ENCODE measurements at regions not wholly inside any gene's neighbourhood (a gene's known extent, or its start where the extent isn't known, plus 50 kb on each side); places are given as distances from the start of the nearest gene placed in this dataset.

DNA sequence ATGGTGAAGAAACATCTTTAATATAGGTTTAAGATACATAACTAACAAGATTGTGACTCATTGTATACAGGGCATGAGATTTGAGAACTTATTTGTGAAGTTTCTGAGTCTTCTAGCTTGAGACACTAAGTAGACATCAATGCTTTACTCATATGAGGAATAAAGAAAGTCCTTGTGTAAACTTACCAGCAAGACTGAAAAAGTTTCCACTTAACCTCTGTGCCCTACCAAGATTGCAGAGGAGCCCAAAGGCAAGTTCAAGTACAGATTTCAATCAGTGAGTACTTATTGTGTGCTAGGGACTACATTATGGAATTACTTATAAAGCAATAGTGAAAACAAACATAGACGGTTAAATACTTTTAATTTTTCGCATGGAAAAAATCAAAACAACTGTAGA lies 1041.2 kb upstream of the CELF4 start (continued):
- TF ChIP-seq, protein P1, sequence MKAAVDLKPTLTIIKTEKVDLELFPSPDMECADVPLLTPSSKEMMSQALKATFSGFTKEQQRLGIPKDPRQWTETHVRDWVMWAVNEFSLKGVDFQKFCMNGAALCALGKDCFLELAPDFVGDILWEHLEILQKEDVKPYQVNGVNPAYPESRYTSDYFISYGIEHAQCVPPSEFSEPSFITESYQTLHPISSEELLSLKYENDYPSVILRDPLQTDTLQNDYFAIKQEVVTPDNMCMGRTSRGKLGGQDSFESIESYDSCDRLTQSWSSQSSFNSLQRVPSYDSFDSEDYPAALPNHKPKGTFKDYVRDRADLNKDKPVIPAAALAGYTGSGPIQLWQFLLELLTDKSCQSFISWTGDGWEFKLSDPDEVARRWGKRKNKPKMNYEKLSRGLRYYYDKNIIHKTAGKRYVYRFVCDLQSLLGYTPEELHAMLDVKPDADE (IDR thresholded peaks at IDR 0.05): no peak
- no peak for TF ChIP-seq ZNF331 (CRISPR knock-in tag; IDR thresholded peaks at IDR 0.05; ENCODE audit: low read depth)

DNA sequence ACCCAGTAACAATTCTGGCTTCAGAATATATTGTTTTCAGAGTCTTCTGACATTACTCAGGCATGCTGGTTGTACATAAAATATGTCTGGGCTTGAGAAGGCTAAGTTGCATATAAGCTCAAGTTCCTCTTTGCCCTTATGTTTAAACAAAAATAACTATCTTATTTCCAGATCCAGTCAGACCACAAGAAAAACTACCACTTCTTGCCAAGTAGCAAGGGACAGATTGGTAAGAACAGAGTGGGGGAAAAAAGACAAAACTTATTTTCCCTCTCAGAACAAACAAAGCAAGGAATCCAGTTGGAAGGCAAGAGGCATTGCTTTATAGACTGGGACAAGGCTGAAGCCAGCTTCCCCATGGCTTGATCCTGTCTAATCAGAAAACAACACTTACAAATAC lies 1036.7 kb upstream of the CELF4 start:
- H4K20me1 ChIP-seq (replicated peaks; ENCODE audit: insufficient read depth): no peaks in the 10 kb centered on the region

DNA sequence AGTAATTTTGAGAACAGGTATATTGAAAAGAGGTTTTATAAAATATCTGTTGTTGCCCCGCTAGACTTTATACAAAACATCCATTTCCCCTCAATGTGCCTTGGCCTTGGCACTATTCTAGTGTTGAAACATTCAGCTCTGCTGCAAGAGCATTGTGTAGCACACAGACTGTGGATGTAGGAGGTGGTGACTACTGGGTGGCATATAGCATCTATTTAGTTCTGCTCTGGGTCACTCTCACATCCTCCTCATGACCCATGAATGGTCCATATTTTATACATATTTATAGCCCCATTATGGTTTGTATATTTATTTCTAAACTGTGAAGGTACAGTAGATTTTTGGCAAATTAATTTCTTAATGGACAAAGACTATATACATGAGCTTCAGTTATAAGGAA lies 1022.0 kb upstream of the CELF4 start:
- ATAC-seq (no peak), DNase-seq (ENCODE audit: low spot score) (no peak)
- Mint-ChIP-seq H3K36me3 (ENCODE audit: low read depth) (no peaks in the 10 kb centered on the region), H3K9me3 (no peaks in the 10 kb centered on the region), H3K27ac (no peak overlapping the region), H3K27me3 (ENCODE audit: insufficient read depth, low read depth, poor library complexity) (no peaks in the 10 kb centered on the region), H3K4me3 (no peak overlapping the region), H3K4me1 (no peaks in the 10 kb centered on the region)
- TF ChIP-seq EZH2phosphoT487 (IDR thresholded peaks at IDR 0.05; ENCODE audit: unreplicated experiment): no peak
- no peak for TF ChIP-seq ZNF331 (CRISPR knock-in tag; IDR thresholded peaks at IDR 0.05; ENCODE audit: low read depth)
- TF ChIP-seq, protein P2, sequence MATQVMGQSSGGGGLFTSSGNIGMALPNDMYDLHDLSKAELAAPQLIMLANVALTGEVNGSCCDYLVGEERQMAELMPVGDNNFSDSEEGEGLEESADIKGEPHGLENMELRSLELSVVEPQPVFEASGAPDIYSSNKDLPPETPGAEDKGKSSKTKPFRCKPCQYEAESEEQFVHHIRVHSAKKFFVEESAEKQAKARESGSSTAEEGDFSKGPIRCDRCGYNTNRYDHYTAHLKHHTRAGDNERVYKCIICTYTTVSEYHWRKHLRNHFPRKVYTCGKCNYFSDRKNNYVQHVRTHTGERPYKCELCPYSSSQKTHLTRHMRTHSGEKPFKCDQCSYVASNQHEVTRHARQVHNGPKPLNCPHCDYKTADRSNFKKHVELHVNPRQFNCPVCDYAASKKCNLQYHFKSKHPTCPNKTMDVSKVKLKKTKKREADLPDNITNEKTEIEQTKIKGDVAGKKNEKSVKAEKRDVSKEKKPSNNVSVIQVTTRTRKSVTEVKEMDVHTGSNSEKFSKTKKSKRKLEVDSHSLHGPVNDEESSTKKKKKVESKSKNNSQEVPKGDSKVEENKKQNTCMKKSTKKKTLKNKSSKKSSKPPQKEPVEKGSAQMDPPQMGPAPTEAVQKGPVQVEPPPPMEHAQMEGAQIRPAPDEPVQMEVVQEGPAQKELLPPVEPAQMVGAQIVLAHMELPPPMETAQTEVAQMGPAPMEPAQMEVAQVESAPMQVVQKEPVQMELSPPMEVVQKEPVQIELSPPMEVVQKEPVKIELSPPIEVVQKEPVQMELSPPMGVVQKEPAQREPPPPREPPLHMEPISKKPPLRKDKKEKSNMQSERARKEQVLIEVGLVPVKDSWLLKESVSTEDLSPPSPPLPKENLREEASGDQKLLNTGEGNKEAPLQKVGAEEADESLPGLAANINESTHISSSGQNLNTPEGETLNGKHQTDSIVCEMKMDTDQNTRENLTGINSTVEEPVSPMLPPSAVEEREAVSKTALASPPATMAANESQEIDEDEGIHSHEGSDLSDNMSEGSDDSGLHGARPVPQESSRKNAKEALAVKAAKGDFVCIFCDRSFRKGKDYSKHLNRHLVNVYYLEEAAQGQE (IDR thresholded peaks at IDR 0.05; ENCODE audit: unreplicated experiment): no peak
- no peak for TF ChIP-seq JUNB (IDR thresholded peaks at IDR 0.05; ENCODE audit: unreplicated experiment)
- TF ChIP-seq STAT1 (IDR thresholded peaks at IDR 0.05; ENCODE audit: unreplicated experiment): no peak
- no peak for TF ChIP-seq ZNF114 (CRISPR knock-in tag; IDR thresholded peaks at IDR 0.05)
- TF ChIP-seq CREB1 (CRISPR knock-in tag; IDR thresholded peaks at IDR 0.05; ENCODE audit: low read depth): no peak
- Histone ChIP-seq H2AFZ (no peak overlapping the region), H3K4me2 (no peak overlapping the region), H3K27me3 (ENCODE audit: insufficient read depth) (no peaks in the 10 kb centered on the region), H3F3A (replicated peaks; ENCODE audit: low read depth) (no peaks in the 10 kb centered on the region), H3K9me2 (ENCODE audit: insufficient read depth) (peaks cover 4% of the 10 kb centered on the region), H3K79me2 (replicated peaks; ENCODE audit: insufficient read depth) (no peaks in the 10 kb centered on the region), H3K4me3 (no peak overlapping the region), H3K36me3 (ENCODE audit: insufficient read depth) (no peaks in the 10 kb centered on the region), H4K20me1 (replicated peaks; ENCODE audit: insufficient read depth) (no peaks in the 10 kb centered on the region), H3K27ac (ENCODE audit: low read depth) (no peak overlapping the region), H3K4me1 (ENCODE audit: insufficient read depth) (peaks cover 4% of the 10 kb centered on the region; the same call in 1 of the 2 replicates)

More for the DNA sequence above, 1036.7 kb upstream of the CELF4 start:
- ATAC-seq (no peak), DNase-seq (ENCODE audit: low spot score) (no peak)
- Mint-ChIP-seq H3K4me3 (no peak overlapping the region), H3K27ac (no peak overlapping the region; the same call in 1 of the 2 replicates), H3K36me3 (ENCODE audit: low read depth) (no peaks in the 10 kb centered on the region), H3K27me3 (ENCODE audit: insufficient read depth, low read depth, poor library complexity) (no peaks in the 10 kb centered on the region), H3K4me1 (peaks cover 5% of the 10 kb centered on the region; the same call in 2 of the 3 replicates), H3K9me3 (no peaks in the 10 kb centered on the region)
- no peaks in the 10 kb centered on the region for H3K27me3 ChIP-seq (ENCODE audit: insufficient read depth)
- no peak for TF ChIP-seq EZH2 (IDR thresholded peaks at IDR 0.05; ENCODE audit: low read depth, unreplicated experiment)
- TF ChIP-seq, protein P1 (IDR thresholded peaks at IDR 0.05): no peak
- H3K36me3 ChIP-seq (ENCODE audit: insufficient read depth): no peaks in the 10 kb centered on the region
- no peak overlapping the region for H3K27ac ChIP-seq (ENCODE audit: low read depth)
- H3K4me2 ChIP-seq: no peak overlapping the region
- H3K9me2 ChIP-seq (ENCODE audit: insufficient read depth): no peaks in the 10 kb centered on the region; the same call in 1 of the 2 replicates
- no peaks in the 10 kb centered on the region for H3K79me2 ChIP-seq (replicated peaks; ENCODE audit: insufficient read depth)
- no peaks in the 10 kb centered on the region for H3F3A ChIP-seq (replicated peaks; ENCODE audit: low read depth)
- no peak overlapping the region for H3K4me3 ChIP-seq
- H3K4me1 ChIP-seq (ENCODE audit: insufficient read depth): peaks cover 6% of the 10 kb centered on the region; the same call in 1 of the 2 replicates
- H2AFZ ChIP-seq: no peak overlapping the region

Data from GM23338 (cell line).